Right renal cortex interstitium (tissue), 3 donors: ENCODE measurements at regions not wholly inside any gene's neighbourhood (a gene's known extent, or its start where the extent isn't known, plus 50 kb on each side); places are given as distances from the start of the nearest gene placed in this dataset.
"Not testable (repeated sequence)": the region's sequence is repeated elsewhere in the genome, so short reads cannot be mapped to it uniquely, and the experiment has no call there.

ENCODE experiments used
- DNase-seq, 3 donors: peaks; one replicate each; pipeline ENCODE4 v3.0.0-alpha.2; 2013; ENCODE audit warnings: low read depth in 3 of 3, low spot score in 2 of 3

- no peak for DNase-seq
Measured at GRCh38 chr15:62404194-62404985, 239.3 kb upstream of the C2CD4B start.

DNA sequence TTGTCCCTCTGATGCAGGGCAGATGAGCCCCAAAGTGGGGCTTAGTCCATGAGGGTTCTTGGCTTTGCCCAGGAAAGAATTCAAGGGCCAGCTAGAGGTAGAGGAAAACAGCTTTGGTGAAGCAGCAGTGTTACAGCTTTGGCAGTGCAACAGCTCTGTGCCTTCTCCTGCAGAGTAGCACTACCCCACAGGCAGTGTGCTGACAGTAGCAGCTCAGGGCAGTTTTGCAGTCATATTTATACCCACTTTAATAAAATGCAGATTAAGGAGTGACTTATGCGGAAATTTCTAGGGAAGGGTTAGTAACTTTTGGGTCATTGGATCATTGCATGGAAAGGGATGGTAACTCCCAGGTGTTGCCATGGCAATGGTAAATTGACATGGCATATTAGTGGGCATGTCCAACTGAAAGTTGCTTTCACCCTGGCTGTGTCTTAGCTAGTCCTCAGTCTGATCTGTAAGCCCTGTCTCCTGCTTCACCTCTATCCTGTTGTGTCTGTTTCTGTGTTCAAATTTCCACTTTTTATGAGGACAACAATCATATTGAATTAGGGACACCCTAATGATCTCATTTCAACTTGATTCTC, 241.3 kb upstream of the C2CD4B start:
- no peak for DNase-seq

DNA sequence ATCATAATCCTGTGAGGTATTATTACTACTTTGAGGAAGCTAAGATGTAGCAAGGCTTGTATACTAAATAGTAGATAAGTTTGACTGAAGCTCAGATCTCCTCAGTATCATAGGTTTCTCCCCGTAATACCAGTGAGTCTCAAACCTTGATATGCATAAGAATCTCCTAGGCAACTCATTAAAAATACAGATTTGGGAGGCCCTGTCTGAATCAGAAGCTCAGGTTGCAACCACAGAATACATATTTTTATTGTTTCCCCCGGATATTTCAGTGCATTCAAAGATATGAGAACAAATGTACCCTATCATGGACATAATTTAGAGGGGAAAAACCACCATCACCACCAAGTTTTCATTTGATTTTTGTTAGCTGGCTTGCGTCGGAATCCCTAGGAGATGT, 242.1 kb upstream of the C2CD4B start:
- no peak for DNase-seq

DNA sequence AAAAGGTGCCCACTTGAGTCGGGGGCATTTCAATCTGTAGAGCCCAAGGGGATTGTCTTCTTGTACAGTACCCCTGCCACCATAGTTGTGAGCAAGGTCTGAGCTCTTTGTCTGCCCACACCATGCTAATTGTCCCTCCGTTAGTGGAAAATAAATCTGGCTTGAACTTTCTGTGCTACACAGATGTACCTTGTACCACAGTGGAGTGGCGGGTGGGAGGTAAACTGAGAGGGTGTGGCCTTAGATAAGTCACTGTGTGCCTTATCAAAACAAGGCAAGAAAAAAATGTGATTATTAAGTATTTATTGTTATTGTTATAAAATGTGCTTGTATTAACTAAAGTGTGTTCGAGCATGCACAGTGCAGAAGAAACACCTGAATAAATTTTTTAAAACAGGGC, 242.9 kb upstream of the C2CD4B start:
- DNase-seq: no peak

GRCh38 chr15:62409466-62409865, 244.4 kb upstream of the C2CD4B start:
- no peak for DNase-seq

DNA sequence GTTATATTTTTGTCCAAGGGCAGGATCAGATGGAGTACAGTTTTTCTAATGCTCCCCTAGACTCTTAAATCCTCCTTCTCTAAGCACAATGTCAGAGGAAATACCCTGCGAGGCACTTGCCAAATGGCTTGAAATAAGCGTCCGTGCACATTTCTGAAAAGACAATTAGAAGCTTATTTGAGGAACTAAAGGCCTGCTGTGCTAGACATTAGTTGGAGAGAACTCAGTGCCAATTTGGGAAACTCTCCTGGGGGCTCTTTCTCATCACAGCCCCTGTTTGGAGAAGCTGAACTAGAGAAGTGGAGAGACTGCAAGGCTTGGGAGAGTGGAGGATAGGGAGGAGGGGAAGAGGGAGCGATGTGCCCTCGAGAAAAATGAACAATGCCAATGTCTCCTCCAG, 247.6 kb upstream of the C2CD4B start:
- DNase-seq: no peak

DNA sequence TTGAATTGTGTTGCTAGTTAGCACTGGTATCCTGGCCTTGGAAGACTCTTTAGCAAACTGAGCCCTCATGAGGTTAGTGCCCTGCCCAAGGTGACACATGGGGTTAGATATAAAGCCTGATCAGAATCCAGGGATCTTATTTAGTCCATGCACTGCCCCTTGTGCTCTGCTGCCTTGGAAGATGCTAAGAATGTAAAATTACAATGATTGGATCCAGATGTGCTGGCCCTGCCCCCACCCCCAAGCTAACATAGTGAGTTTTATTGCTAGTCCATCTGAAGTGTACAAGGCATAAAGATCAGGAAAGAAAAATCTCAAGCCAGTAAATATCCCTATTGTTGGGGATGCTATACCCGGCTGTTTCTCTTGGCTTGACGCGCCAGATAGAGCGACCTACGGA, 248.1 kb upstream of the C2CD4B start:
- no peak for DNase-seq

- DNase-seq: no peak
Measured at GRCh38 chr15:62413786-62414185, 248.7 kb upstream of the C2CD4B start.

GRCh38 chr15:62415498-62415897, 250.4 kb upstream of the C2CD4B start:
- no peak for DNase-seq

GRCh38 chr15:62416526-62416925, 251.4 kb upstream of the C2CD4B start:
- DNase-seq: no peak

DNA sequence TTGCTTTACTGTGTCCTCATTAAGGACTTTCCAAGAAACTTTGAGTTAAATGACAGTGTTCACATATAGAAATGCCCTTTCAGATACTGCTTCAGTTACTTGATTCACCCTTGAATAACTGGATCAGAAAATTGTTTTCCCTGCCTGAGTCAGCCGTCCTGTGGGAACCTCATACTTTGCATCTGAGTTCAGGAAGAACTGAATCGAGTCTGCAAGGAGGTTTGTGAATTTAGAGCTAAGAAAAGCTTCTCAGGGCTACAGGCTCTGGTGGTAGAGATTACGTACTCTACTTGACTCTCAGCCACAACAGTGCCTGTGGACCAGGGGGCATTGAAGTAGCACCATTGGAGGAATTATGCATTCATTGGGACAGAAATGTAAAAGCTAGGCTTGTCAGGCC, 252.4 kb upstream of the C2CD4B start:
- no peak for DNase-seq

- DNase-seq: not testable (repeated sequence)
Measured at GRCh38 chr15:62418496-62418895, 253.4 kb upstream of the C2CD4B start.

- DNase-seq: no peak
Measured at GRCh38 chr15:62419192-62419591, 254.1 kb upstream of the C2CD4B start.

GRCh38 chr15:62420371-62420770, 255.3 kb upstream of the C2CD4B start:
- not testable (repeated sequence) for DNase-seq

DNA sequence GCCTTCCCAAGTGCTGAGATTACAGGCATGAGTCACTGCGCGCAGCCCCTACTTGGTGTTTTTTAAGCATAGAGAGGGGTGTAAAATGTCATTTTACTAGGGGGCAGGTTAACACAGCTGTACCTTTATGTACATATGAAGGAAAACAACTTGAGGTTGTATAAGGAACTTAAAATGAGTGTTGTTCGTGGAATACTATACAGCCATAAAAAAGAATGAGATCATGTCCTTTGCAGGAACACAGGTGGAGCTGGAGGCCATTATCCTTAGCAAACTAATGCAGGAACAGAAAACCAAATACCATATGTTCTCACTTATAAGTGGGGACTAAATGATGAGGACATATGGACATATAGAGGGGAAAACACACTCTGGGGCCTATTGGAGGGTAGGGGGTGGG, 256.2 kb upstream of the C2CD4B start:
- DNase-seq: no peak

DNA sequence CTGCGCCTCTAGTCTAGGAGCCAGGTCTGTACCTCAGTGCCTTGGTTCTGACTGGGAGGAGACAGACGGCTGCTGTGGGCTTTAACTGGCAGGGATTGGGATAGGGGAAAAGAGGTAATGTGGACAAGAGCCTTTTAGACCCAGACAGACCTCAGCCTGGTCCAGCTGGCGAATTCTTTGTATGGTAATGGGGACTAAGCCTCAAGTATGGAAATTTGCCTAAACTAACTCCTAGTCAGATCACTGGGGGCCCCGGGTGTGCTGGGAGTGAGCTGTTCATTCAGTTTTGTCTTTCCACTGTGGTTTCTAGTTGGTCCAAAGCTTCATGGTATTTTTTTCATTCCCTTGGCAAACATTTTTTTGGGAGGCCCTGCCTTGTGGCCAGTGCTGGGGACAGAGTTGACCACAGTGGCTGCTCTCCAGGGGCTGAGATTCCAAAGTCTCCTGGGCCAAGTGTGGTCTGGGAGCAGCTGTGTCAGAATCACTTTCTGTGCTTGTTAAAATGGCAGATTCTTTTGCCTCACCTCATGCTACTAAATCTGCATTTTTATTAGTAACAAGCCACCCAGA, 261.4 kb upstream of the C2CD4B start:
- DNase-seq: no peak

DNA sequence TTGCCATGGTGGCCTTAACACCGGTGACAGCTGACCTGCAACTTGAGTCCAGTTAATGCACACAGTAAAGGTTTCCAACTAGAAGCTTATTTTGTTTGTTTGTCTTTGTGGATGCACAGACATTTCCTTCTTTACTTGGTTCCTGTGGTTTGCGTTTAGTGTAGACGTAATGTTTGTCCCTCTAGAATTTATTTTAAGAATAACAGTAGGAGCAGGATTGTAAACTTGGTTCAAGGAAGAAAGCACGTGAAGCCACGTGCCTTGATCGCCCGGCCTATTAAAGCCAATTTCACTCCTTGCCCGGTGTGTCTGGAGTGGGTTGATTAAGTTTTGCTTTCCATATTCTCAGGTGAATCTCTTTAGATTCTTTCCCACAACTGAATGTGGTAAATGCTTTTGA, 263.2 kb upstream of the C2CD4B start:
- DNase-seq: no peak

GRCh38 chr15:62428851-62429598, 263.9 kb upstream of the C2CD4B start:
- no peak for DNase-seq

DNA sequence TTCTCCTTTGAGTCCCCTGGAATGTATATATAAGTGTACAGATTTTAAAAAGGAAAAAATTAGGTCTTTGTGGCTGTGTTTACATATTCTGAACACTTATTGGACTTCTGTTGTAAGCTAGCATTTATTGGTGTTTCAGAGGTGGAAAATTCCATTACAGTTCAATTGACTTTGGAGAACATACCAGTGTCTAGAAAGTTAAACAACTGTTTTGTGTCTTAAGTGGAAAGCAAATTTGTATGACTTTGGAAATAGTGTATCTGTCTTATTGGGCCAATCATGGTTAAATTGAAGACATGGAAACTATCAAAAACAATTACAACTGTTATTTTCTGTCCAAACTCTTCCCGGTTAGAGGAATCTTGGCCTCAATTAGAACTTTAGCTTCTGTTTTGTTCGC, 265.0 kb upstream of the C2CD4B start:
- DNase-seq: no peak

DNA sequence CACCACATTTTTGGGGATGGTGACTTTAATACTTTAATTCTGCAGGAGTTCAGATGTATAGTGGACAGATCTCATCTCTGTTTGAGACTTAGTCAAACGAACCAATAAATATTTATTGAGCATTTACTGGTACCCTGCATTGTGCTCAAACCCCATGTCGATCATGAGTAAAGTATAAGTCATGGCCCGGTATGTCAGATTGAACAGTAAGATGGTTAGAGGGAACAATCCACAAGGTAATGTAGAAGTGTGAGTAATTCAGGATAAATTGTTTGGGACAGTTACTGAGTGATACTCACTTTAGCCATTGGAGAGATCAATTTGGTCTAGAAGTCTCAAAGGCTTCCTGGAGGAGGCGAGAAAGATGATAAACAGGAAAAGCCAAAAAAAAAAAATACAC, 265.5 kb upstream of the C2CD4B start:
- DNase-seq: no peak

- DNase-seq: no peak
Measured at GRCh38 chr15:62431008-62431797, 266.1 kb upstream of the C2CD4B start.
